ENCODE measurements at regions not wholly inside any gene's neighbourhood (a gene's known extent, or its start where the extent isn't known, plus 50 kb on each side); places are given as distances from the start of the nearest gene placed in this dataset.

GRCh38 chr11:116694349-116694725 lies 78.5 kb downstream of the BUD13 start:
- DNase-seq: peak; percentile 44
- Histone ChIP-seq H3K9me3 (ENCODE audit: control insufficient read depth, low read length) (no peaks in the 10 kb centered on the region), H3K4me1 (ENCODE audit: control insufficient read depth, insufficient read depth, low read length) (no peaks in the 10 kb centered on the region), H3K36me3 (ENCODE audit: control insufficient read depth, insufficient read depth, low read length) (no peaks in the 10 kb centered on the region), H3K9ac (ENCODE audit: extremely low read depth, low read length, poor library complexity, severe bottlenecking) (no peak overlapping the region), H3K4me3 (ENCODE audit: low read length) (no peak overlapping the region), H3K27me3 (ENCODE audit: control insufficient read depth, insufficient read depth, low read length, poor library complexity, severe bottlenecking) (no peaks in the 10 kb centered on the region), H3K27ac (ENCODE audit: low read depth, low read length) (no peak overlapping the region)
- WGBS, 2 experiments (ENCODE audit: insufficient coverage in 1 of 2, insufficient read length in 1 of 2): 87% methylated on average over 3 of the region's 3 CpGs; no CpG with 5 or more reads in 1 of the 2 experiments
- TF ChIP-seq CTCF (conservative IDR thresholded peaks at IDR 0.05): no peak
- Mint-ChIP-seq H3K27ac (no peak overlapping the region), H3K4me3 (no peak overlapping the region), H3K4me1 (peaks cover 5% of the 10 kb centered on the region), H3K36me3 (ENCODE audit: low read depth) (no peaks in the 10 kb centered on the region), H3K27me3 (ENCODE audit: insufficient read depth) (peaks cover 1% of the 10 kb centered on the region), H3K9me3 (no peaks in the 10 kb centered on the region)

- no peaks in the 10 kb centered on the region for H3K36me3 ChIP-seq (ENCODE audit: control insufficient read depth, insufficient read depth, low read length)
- no peaks in the 10 kb centered on the region for H3K27me3 ChIP-seq (ENCODE audit: control insufficient read depth, insufficient read depth, low read length, poor library complexity, severe bottlenecking)
- H3K27ac ChIP-seq (ENCODE audit: low read depth, low read length): no peak overlapping the region
- no peak overlapping the region for H3K4me3 Mint-ChIP-seq
- DNase-seq: peak; percentile 49
- WGBS, 2 experiments (ENCODE audit: insufficient coverage in 1 of 2, insufficient read length in 1 of 2): 85 to 88% methylated on average over 7 to 16 of the region's 16 CpGs
- no peak overlapping the region for H3K27ac Mint-ChIP-seq
- no peak overlapping the region for H3K9ac ChIP-seq (ENCODE audit: extremely low read depth, low read length, poor library complexity, severe bottlenecking)
- no peak overlapping the region for H3K4me3 ChIP-seq (ENCODE audit: low read length)
- no peak for TF ChIP-seq CTCF (conservative IDR thresholded peaks at IDR 0.05)
- H3K27me3 Mint-ChIP-seq (ENCODE audit: insufficient read depth): peaks cover 1% of the 10 kb centered on the region
- H3K9me3 ChIP-seq (ENCODE audit: control insufficient read depth, low read length): no peaks in the 10 kb centered on the region
- no peaks in the 10 kb centered on the region for H3K4me1 ChIP-seq (ENCODE audit: control insufficient read depth, insufficient read depth, low read length)
- H3K4me1 Mint-ChIP-seq: peaks cover 6% of the 10 kb centered on the region
- H3K36me3 Mint-ChIP-seq (ENCODE audit: low read depth): no peaks in the 10 kb centered on the region
- H3K9me3 Mint-ChIP-seq: no peaks in the 10 kb centered on the region
Observed at GRCh38 chr11:116693593-116694348, 79.0 kb downstream of the BUD13 start.

GRCh38 chr11:116693102-116693570 lies 79.7 kb downstream of the BUD13 start:
- Histone ChIP-seq H3K4me1 (ENCODE audit: control insufficient read depth, insufficient read depth, low read length) (peaks cover 3% of the 10 kb centered on the region), H3K27me3 (ENCODE audit: control insufficient read depth, insufficient read depth, low read length, poor library complexity, severe bottlenecking) (no peaks in the 10 kb centered on the region), H3K27ac (ENCODE audit: low read depth, low read length) (no peak overlapping the region), H3K4me3 (ENCODE audit: low read length) (no peak overlapping the region), H3K36me3 (ENCODE audit: control insufficient read depth, insufficient read depth, low read length) (no peaks in the 10 kb centered on the region), H3K9me3 (ENCODE audit: control insufficient read depth, low read length) (no peaks in the 10 kb centered on the region), H3K9ac (ENCODE audit: extremely low read depth, low read length, poor library complexity, severe bottlenecking) (no peak overlapping the region)
- no peak for TF ChIP-seq CTCF (conservative IDR thresholded peaks at IDR 0.05)
- peaks cover 12% of the 10 kb centered on the region for H3K4me1 Mint-ChIP-seq
- H3K4me3 Mint-ChIP-seq: no peak overlapping the region
- peaks cover 1% of the 10 kb centered on the region for H3K27me3 Mint-ChIP-seq (ENCODE audit: insufficient read depth)
- WGBS, 2 experiments (ENCODE audit: insufficient coverage in 1 of 2, insufficient read length in 1 of 2): 80 to 95% methylated on average over 1 of the region's 1 CpG
- DNase-seq: peak; percentile 49
- H3K36me3 Mint-ChIP-seq (ENCODE audit: low read depth): no peaks in the 10 kb centered on the region
- H3K9me3 Mint-ChIP-seq: no peaks in the 10 kb centered on the region
- H3K27ac Mint-ChIP-seq: no peak overlapping the region

Measured in endodermal cell (in vitro differentiated cells).